ENCODE measurements at regions not wholly inside any gene's neighbourhood (a gene's known extent, or its start where the extent isn't known, plus 50 kb on each side); places are given as distances from the start of the nearest gene placed in this dataset.

- TF ChIP-seq CTCF (IDR thresholded peaks at IDR 0.05; ENCODE audit: partially characterized antibody, unreplicated experiment), result no peak
- H3K36me3 Mint-ChIP-seq (ENCODE audit: unreplicated experiment), result peaks cover 5% of the 10 kb centered on the region
- no peak overlapping the region for H3K27ac Mint-ChIP-seq (ENCODE audit: unreplicated experiment)
- H3K27me3 Mint-ChIP-seq (ENCODE audit: unreplicated experiment), result peaks cover 1% of the 10 kb centered on the region
- peaks cover 10% of the 10 kb centered on the region for H3K4me1 Mint-ChIP-seq (ENCODE audit: low read depth, unreplicated experiment)
- H3K9me3 Mint-ChIP-seq (ENCODE audit: unreplicated experiment), result no peaks in the 10 kb centered on the region
- no peak overlapping the region for H3K4me3 Mint-ChIP-seq (ENCODE audit: unreplicated experiment)
- DNase-seq, result no peak
These were observed 129.8 kb downstream of the TBX5 start for GRCh38 chr12:114275932-114276785.

- H3K9me3 Mint-ChIP-seq (ENCODE audit: unreplicated experiment), result no peaks in the 10 kb centered on the region
- H3K4me1 Mint-ChIP-seq (ENCODE audit: low read depth, unreplicated experiment), result peaks cover 10% of the 10 kb centered on the region
These were observed 130.9 kb downstream of the TBX5 start for GRCh38 chr12:114275086-114275485.

GRCh38 chr12:114274131-114274530 lies 131.8 kb downstream of the TBX5 start:
- no peaks in the 10 kb centered on the region for H3K9me3 Mint-ChIP-seq (ENCODE audit: unreplicated experiment)
- peaks cover 13% of the 10 kb centered on the region for H3K4me1 Mint-ChIP-seq (ENCODE audit: low read depth, unreplicated experiment)
- DNase-seq, result no peak
- H3K4me3 Mint-ChIP-seq (ENCODE audit: unreplicated experiment), result no peak overlapping the region
- H3K27me3 Mint-ChIP-seq (ENCODE audit: unreplicated experiment), result peaks cover 1% of the 10 kb centered on the region
- H3K36me3 Mint-ChIP-seq (ENCODE audit: unreplicated experiment), result no peaks in the 10 kb centered on the region
- TF ChIP-seq CTCF (IDR thresholded peaks at IDR 0.05; ENCODE audit: partially characterized antibody, unreplicated experiment), result no peak
- no peak overlapping the region for H3K27ac Mint-ChIP-seq (ENCODE audit: unreplicated experiment)

More at GRCh38 chr12:114275086-114275485, 130.9 kb downstream of the TBX5 start:
- H3K27ac Mint-ChIP-seq (ENCODE audit: unreplicated experiment), result no peak overlapping the region
- DNase-seq, result no peak
- no peak for TF ChIP-seq CTCF (IDR thresholded peaks at IDR 0.05; ENCODE audit: partially characterized antibody, unreplicated experiment)
- H3K4me3 Mint-ChIP-seq (ENCODE audit: unreplicated experiment), result no peak overlapping the region
- peaks cover 1% of the 10 kb centered on the region for H3K27me3 Mint-ChIP-seq (ENCODE audit: unreplicated experiment)
- peaks cover 5% of the 10 kb centered on the region for H3K36me3 Mint-ChIP-seq (ENCODE audit: unreplicated experiment)

- no peak for TF ChIP-seq CTCF (IDR thresholded peaks at IDR 0.05; ENCODE audit: partially characterized antibody, unreplicated experiment)
- no peak overlapping the region for H3K4me3 Mint-ChIP-seq (ENCODE audit: unreplicated experiment)
- no peaks in the 10 kb centered on the region for H3K9me3 Mint-ChIP-seq (ENCODE audit: unreplicated experiment)
- DNase-seq, result no peak
- H3K4me1 Mint-ChIP-seq (ENCODE audit: low read depth, unreplicated experiment), result peaks cover 16% of the 10 kb centered on the region
- peaks cover 1% of the 10 kb centered on the region for H3K27me3 Mint-ChIP-seq (ENCODE audit: unreplicated experiment)
- H3K27ac Mint-ChIP-seq (ENCODE audit: unreplicated experiment), result no peak overlapping the region
- H3K36me3 Mint-ChIP-seq (ENCODE audit: unreplicated experiment), result no peaks in the 10 kb centered on the region
These were observed 133.3 kb downstream of the TBX5 start for GRCh38 chr12:114272605-114273004.

GRCh38 chr12:114272071-114272470 lies 133.9 kb downstream of the TBX5 start:
- H3K36me3 Mint-ChIP-seq (ENCODE audit: unreplicated experiment), result no peaks in the 10 kb centered on the region
- no peaks in the 10 kb centered on the region for H3K9me3 Mint-ChIP-seq (ENCODE audit: unreplicated experiment)
- H3K4me3 Mint-ChIP-seq (ENCODE audit: unreplicated experiment), result no peak overlapping the region
- peaks cover 1% of the 10 kb centered on the region for H3K27me3 Mint-ChIP-seq (ENCODE audit: unreplicated experiment)
- no peak for TF ChIP-seq CTCF (IDR thresholded peaks at IDR 0.05; ENCODE audit: partially characterized antibody, unreplicated experiment)
- H3K27ac Mint-ChIP-seq (ENCODE audit: unreplicated experiment), result no peak overlapping the region
- peaks cover 16% of the 10 kb centered on the region for H3K4me1 Mint-ChIP-seq (ENCODE audit: low read depth, unreplicated experiment)
- DNase-seq, result no peak
